ENCODE measurements at regions not wholly inside any gene's neighbourhood (a gene's known extent, or its start where the extent isn't known, plus 50 kb on each side); places are given as distances from the start of the nearest gene placed in this dataset.
A peak's percentile ranks its signal among the peaks of the same experiment; 100 is the strongest.

DNA sequence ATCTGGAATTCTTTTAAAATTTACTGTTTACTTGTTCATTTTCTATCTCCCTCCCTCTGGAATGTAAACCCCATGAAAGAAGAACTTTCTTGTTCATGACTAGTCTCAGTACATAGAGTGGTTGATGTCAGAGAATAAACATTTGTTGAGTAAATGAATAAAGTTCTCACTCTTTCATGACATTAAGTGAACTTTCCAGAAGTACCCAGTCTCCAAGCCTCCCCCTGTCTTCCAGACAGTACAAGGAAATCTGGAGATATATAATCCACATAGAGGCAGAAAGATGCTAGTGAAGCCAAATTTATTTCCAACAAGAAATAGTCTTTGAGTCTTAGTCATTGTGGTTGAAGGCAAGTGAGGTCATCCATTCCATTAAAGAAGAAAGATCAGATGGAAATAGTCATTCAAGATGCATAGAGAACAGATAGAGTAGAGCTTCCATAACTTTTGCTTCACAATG lies 71.5 kb upstream of the GALNT15 start:
- DNase-seq (ENCODE audit: low read depth, low spot score) = no peak
- POLR2A ChIA-PET = no interaction called here
- Histone ChIP-seq H3K27ac (ENCODE audit: insufficient read depth, low read depth, low read length) (no peak overlapping the region), H3K9ac (replicated peaks; ENCODE audit: extremely low read depth, insufficient read depth, low read length) (no peak overlapping the region), H3K9me3 (replicated peaks; ENCODE audit: control insufficient read depth, insufficient read depth, low read length) (peaks cover 2% of the 10 kb centered on the region), H3K4me1 (ENCODE audit: control insufficient read depth, extremely low read depth, insufficient read depth, low read length) (no peaks in the 10 kb centered on the region), H2AFZ (ENCODE audit: low read depth, low read length) (no peak overlapping the region), H3K27me3 (ENCODE audit: control insufficient read depth in 2 of 2, insufficient read depth in 2 of 2, low read length in 2 of 2) (peaks cover 0 to 3% of the 10 kb centered on the region in 2 experiments), H3K79me2 (ENCODE audit: control insufficient read depth, insufficient read depth, low read length) (no peaks in the 10 kb centered on the region), H3K4me3 (replicated peaks in 1 of 3; ENCODE audit: insufficient read depth in 1 of 3, low read depth in 1 of 3, low read length in 3 of 3) (no peak overlapping the region), H3K9me1 (replicated peaks; ENCODE audit: control insufficient read depth, extremely low read depth, insufficient read depth, low read length) (no peaks in the 10 kb centered on the region), H3K4me2 (ENCODE audit: insufficient read depth, low read length) (no peak overlapping the region), H3K36me3 (ENCODE audit: control insufficient read depth in 2 of 2, extremely low read depth in 1 of 2, insufficient read depth in 2 of 2, low read length in 2 of 2) (no peaks in the 10 kb centered on the region), H4K20me1 (replicated peaks; ENCODE audit: control insufficient read depth, extremely low read depth, insufficient read depth, low read length) (no peaks in the 10 kb centered on the region)
- no TSS peak for BruUV-seq (replicated peaks)
- intact Hi-C loops (cut with micrococcal nuclease) (no loop called here), dilution Hi-C loops (cut with MboI; ENCODE audit: extremely low pct_ligation_motif_present, low sequenced_read_pairs) (no loop called here)
- TF ChIP-seq EZH2 (IDR thresholded peaks at IDR 0.05; ENCODE audit: borderline replicate concordance, low read depth, low read length, severe bottlenecking) = no peak
- peak; percentile 32 for TF ChIP-seq FOS (IDR thresholded peaks at IDR 0.05; ENCODE audit: borderline replicate concordance, insufficient read depth, low read length)
- no peak for FAIRE-seq
- CTCF ChIA-PET = interaction anchor here (1.4 kb wide), 1 partner anchor 54 kb away, joined by 5 read pairs; no protein-coding TSS in a partner anchor

GRCh38 chr3:16103472-16103871 lies 71.0 kb upstream of the GALNT15 start:
- DNase-seq (ENCODE audit: low read depth, low spot score) = no peak
- ChIA-PET POLR2A (no interaction called here), CTCF (interaction anchor here (1.4 kb wide), 1 partner anchor 54 kb away, joined by 5 read pairs; no protein-coding TSS in a partner anchor)
- Histone ChIP-seq H3K27ac (ENCODE audit: insufficient read depth, low read depth, low read length) (no peak overlapping the region), H3K9me1 (replicated peaks; ENCODE audit: control insufficient read depth, extremely low read depth, insufficient read depth, low read length) (no peaks in the 10 kb centered on the region), H2AFZ (ENCODE audit: low read depth, low read length) (no peak overlapping the region), H3K36me3 (ENCODE audit: control insufficient read depth in 2 of 2, extremely low read depth in 1 of 2, insufficient read depth in 2 of 2, low read length in 2 of 2) (no peaks in the 10 kb centered on the region), H3K27me3 (ENCODE audit: control insufficient read depth in 2 of 2, insufficient read depth in 2 of 2, low read length in 2 of 2) (peaks cover 0 to 3% of the 10 kb centered on the region in 2 experiments), H3K4me2 (ENCODE audit: insufficient read depth, low read length) (no peak overlapping the region), H3K79me2 (ENCODE audit: control insufficient read depth, insufficient read depth, low read length) (no peaks in the 10 kb centered on the region), H3K4me1 (ENCODE audit: control insufficient read depth, extremely low read depth, insufficient read depth, low read length) (no peaks in the 10 kb centered on the region), H3K4me3 (replicated peaks in 1 of 3; ENCODE audit: insufficient read depth in 1 of 3, low read depth in 1 of 3, low read length in 3 of 3) (no peak overlapping the region), H3K9ac (replicated peaks; ENCODE audit: extremely low read depth, insufficient read depth, low read length) (no peak overlapping the region), H4K20me1 (replicated peaks; ENCODE audit: control insufficient read depth, extremely low read depth, insufficient read depth, low read length) (no peaks in the 10 kb centered on the region), H3K9me3 (replicated peaks; ENCODE audit: control insufficient read depth, insufficient read depth, low read length) (peaks cover 2% of the 10 kb centered on the region)
- no peak for FAIRE-seq
- no peak for TF ChIP-seq POLR2AphosphoS5 (IDR thresholded peaks at IDR 0.05; ENCODE audit: insufficient read depth, low read depth, low read length)
- no peak for TF ChIP-seq GATA2 (IDR thresholded peaks at IDR 0.05; ENCODE audit: insufficient read depth, insufficient read length, low read depth, low read length)
- no peak for TF ChIP-seq CTCF (IDR thresholded peaks at IDR 0.05; ENCODE audit: extremely low read depth in 1 of 2, insufficient read depth in 1 of 2, low read depth in 1 of 2, low read length in 2 of 2)
- TF ChIP-seq POLR2A (IDR thresholded peaks at IDR 0.05; ENCODE audit: low read depth, low read length) = no peak
- TF ChIP-seq FOS (IDR thresholded peaks at IDR 0.05; ENCODE audit: borderline replicate concordance, insufficient read depth, low read length) = no peak
- TF ChIP-seq MAX (IDR thresholded peaks at IDR 0.05; ENCODE audit: insufficient read depth, insufficient read length) = no peak
- TF ChIP-seq JUN (IDR thresholded peaks at IDR 0.05; ENCODE audit: borderline replicate concordance, insufficient read depth, insufficient read length, low read depth) = no peak
- no peak for TF ChIP-seq MYC (IDR thresholded peaks at IDR 0.05; ENCODE audit: low read depth, low read length)
- no peak for TF ChIP-seq EZH2 (IDR thresholded peaks at IDR 0.05; ENCODE audit: borderline replicate concordance, low read depth, low read length, severe bottlenecking)
- no TSS peak for BruUV-seq (replicated peaks)
- intact Hi-C loops (cut with micrococcal nuclease) (no loop called here), dilution Hi-C loops (cut with MboI; ENCODE audit: extremely low pct_ligation_motif_present, low sequenced_read_pairs) (no loop called here)

Measured in endothelial cell of umbilical vein (primary cell).